ENCODE measurements at regions not wholly inside any gene's neighbourhood (a gene's known extent, or its start where the extent isn't known, plus 50 kb on each side); places are given as distances from the start of the nearest gene placed in this dataset.

- no peak for DNase-seq
These were observed 86.6 kb upstream of the ERRFI1 start for GRCh38 chr1:8112611-8113261.

- no peak for DNase-seq
These were observed 85.5 kb upstream of the ERRFI1 start for GRCh38 chr1:8111560-8111959.

- no peak for DNase-seq
These were observed 83.1 kb upstream of the ERRFI1 start for GRCh38 chr1:8109216-8109615.

- no peak for DNase-seq
These were observed 81.8 kb upstream of the ERRFI1 start for GRCh38 chr1:8107897-8108296.

GRCh38 chr1:8104278-8105236 is 78.4 kb upstream of the ERRFI1 start:
- no peak for DNase-seq

- no peak for DNase-seq
These were observed 71.8 kb upstream of the ERRFI1 start for GRCh38 chr1:8097908-8098307.

- DNase-seq, result peak; percentile 34
These were observed 71.1 kb upstream of the ERRFI1 start for GRCh38 chr1:8097077-8097799.

- DNase-seq, result no peak
These were observed 70.2 kb upstream of the ERRFI1 start for GRCh38 chr1:8096105-8097011.

GRCh38 chr1:8095584-8095983 is 69.5 kb upstream of the ERRFI1 start:
- DNase-seq, result no peak

- no peak for DNase-seq
These were observed 68.6 kb upstream of the ERRFI1 start for GRCh38 chr1:8094481-8095241.

GRCh38 chr1:8093221-8093980 is 67.3 kb upstream of the ERRFI1 start:
- no peak for DNase-seq

- DNase-seq, result no peak
These were observed 66.5 kb upstream of the ERRFI1 start for GRCh38 chr1:8092657-8093056.

GRCh38 chr1:8091691-8092090 is 65.6 kb upstream of the ERRFI1 start:
- DNase-seq, result no peak

- DNase-seq, result no peak
These were observed 64.2 kb upstream of the ERRFI1 start for GRCh38 chr1:8090241-8090702.

- no peak for DNase-seq
These were observed 63.6 kb upstream of the ERRFI1 start for GRCh38 chr1:8089535-8090228.

GRCh38 chr1:8086055-8086454 is 59.9 kb upstream of the ERRFI1 start:
- DNase-seq, result no peak

GRCh38 chr1:8084913-8085312 is 58.8 kb upstream of the ERRFI1 start:
- DNase-seq, result no peak

- DNase-seq, result no peak
These were observed 57.8 kb upstream of the ERRFI1 start for GRCh38 chr1:8083739-8084484.

- no peak for DNase-seq
These were observed 56.8 kb upstream of the ERRFI1 start for GRCh38 chr1:8082945-8083344.
